AG09309 (cell line): ENCODE measurements at regions not wholly inside any gene's neighbourhood (a gene's known extent, or its start where the extent isn't known, plus 50 kb on each side); places are given as distances from the start of the nearest gene placed in this dataset.
"Not testable (repeated sequence)": the region's sequence is repeated elsewhere in the genome, so short reads cannot be mapped to it uniquely, and the experiment has no call there.

ENCODE experiments used
- DNase-seq: peaks from one replicate; pipeline ENCODE4 v3.0.0-alpha.2; 2010; ENCODE audit warnings: low read depth
- H3K4me3 ChIP-seq: 2 replicates; pipeline ENCODE4 v1.5.1; 2011; ENCODE audit warnings: mild to moderate bottlenecking, low read depth, low read length, moderate library complexity; ENCODE audit not compliant: control insufficient read depth
- CTCF ChIP-seq: IDR thresholded peaks from 2 replicates; pipeline ENCODE4 v1.5.1; 2011; ENCODE audit warnings: mild to moderate bottlenecking, low read depth, low read length, inconsistent platforms; ENCODE audit not compliant: insufficient read depth, control insufficient read depth; ENCODE audit errors: missing control alignments

GRCh38 chr15:91429973-91430372, 329.9 kb downstream of the SV2B start:
- no peak for TF ChIP-seq CTCF
- no peak for DNase-seq
- no peak overlapping the region for H3K4me3 ChIP-seq

DNA sequence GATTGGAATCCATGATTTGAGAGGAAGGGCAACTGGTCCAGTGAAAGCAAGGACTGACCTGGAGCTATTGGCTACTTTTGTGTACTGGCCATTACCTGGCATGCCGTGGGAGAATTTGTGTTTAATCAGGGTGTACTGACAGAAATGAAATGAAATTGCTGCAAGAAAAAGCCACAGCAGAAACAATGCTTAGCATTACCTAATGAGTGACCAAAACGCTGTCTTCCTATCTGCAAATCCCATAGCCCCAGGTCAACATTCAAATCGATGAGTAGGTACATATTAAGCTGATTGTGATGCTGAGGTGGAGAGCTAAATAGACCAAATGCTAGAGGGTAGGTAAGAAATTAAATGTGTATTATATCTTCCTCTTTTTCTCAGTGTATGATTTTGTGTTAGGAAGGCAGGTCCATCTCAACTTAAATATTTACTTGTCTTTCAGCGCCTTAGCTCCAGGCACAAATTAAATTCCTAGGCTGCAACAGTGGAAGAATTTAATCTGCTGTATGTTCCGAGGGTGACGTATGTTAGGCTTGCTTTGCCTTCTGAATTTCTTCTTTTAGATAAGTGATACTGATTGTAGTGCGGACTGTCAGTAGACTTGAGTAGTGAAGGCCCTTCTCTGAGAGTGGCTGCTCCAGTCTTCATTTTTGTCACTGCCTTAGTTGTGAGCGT, 331.1 kb downstream of the SV2B start:
- no peak for TF ChIP-seq CTCF
- no peak for DNase-seq

GRCh38 chr15:91435113-91435512, 335.1 kb downstream of the SV2B start:
- no peak overlapping the region for H3K4me3 ChIP-seq
- no peak for DNase-seq
- no peak for TF ChIP-seq CTCF

More for the DNA sequence above, 331.1 kb downstream of the SV2B start:
- H3K4me3 ChIP-seq = no peak overlapping the region

GRCh38 chr15:91444656-91445055, 344.6 kb downstream of the SV2B start:
- no peak overlapping the region for H3K4me3 ChIP-seq
- no peak for DNase-seq
- TF ChIP-seq CTCF = no peak

DNA sequence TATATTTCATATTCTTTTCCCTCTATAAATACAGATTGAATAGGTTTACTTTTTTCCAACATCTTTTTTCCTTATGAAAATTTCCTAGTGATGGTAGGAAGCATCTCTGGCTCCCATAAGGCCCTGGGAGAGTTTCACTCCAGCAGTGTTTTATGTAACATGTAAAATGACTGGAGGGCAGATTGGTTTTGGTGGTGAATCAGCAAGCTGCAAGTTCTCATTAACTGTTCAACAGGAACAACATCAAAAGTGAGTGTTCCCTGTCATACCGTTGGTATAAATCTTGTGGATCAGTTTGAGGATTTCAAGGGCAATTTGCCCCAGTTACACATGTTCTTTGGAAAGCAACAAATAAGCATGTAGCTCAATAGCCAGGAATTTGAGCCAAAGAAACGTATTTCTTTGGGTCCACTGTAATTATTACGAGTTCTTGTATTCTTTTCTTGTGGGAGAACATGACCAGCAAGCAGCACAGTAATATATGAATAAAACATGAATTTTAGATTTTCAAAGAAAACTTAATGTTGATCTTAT, 345.7 kb downstream of the SV2B start:
- no peak overlapping the region for H3K4me3 ChIP-seq
- DNase-seq = no peak
- no peak for TF ChIP-seq CTCF

GRCh38 chr15:91447991-91448644, 348.1 kb downstream of the SV2B start:
- no peak for DNase-seq
- TF ChIP-seq CTCF = no peak
- H3K4me3 ChIP-seq = no peak overlapping the region

DNA sequence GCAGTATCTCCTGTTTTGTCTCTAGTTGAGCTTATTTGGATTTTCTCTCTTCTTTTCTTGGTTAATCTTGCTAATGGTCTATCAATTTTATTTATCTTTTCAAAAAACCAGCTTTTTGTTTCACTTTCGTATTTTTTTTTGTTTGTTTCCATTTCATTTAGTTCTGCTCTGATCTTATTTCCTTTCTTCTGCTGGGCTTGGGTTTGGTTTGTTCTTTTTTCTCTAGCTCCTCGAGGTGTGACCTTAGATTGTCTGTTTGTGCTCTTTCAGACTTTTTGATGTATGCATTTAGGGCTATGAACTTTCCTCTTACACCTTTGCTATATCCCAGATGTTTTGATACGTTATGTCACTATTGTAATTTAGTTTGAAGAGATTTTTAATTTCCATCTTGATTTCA, 353.3 kb downstream of the SV2B start:
- not testable (repeated sequence) for DNase-seq, H3K4me3 ChIP-seq
